Breast epithelium (tissue), 3 donors: ENCODE measurements at regions not wholly inside any gene's neighbourhood (a gene's known extent, or its start where the extent isn't known, plus 50 kb on each side); places are given as distances from the start of the nearest gene placed in this dataset.

Source experiments
- POLR2A ChIP-seq: fragments of 450-650 bp; IDR thresholded peaks from one replicate; pipeline ENCODE4 v1.6.1; 2016; ENCODE audit warnings: antibody characterized with exemption, mild to moderate bottlenecking, moderate library complexity
- TF ChIP-seq, protein P1 (sequence below), 3 donors: fragments of 450-650 bp; IDR thresholded peaks; one replicate each; pipeline ENCODE4 v1.5.1; 2016 to 2017; ENCODE audit warnings: antibody characterized with exemption in 3 of 3, mild to moderate bottlenecking in 3 of 3, moderate library complexity in 3 of 3

DNA sequence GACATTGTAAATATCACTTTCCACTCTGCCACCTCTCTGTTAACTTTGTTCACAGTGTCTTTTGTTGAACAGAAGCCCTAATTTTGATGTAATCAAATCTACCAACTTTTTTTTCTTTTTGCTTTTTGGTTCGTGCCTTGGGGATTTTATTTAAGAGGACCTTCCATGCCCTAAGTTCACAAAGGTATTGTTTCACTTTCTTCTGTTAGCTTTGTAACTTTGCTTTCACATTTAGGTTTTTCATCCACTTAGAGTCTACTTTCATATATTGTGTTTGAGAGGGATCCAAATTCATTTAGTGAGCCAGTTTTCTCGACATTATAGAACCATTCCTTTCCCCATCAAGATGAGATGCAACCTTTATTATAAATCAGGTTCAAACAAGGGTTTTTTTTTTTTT is 275.7 kb upstream of the CRY1 start:
- TF ChIP-seq, protein P1, sequence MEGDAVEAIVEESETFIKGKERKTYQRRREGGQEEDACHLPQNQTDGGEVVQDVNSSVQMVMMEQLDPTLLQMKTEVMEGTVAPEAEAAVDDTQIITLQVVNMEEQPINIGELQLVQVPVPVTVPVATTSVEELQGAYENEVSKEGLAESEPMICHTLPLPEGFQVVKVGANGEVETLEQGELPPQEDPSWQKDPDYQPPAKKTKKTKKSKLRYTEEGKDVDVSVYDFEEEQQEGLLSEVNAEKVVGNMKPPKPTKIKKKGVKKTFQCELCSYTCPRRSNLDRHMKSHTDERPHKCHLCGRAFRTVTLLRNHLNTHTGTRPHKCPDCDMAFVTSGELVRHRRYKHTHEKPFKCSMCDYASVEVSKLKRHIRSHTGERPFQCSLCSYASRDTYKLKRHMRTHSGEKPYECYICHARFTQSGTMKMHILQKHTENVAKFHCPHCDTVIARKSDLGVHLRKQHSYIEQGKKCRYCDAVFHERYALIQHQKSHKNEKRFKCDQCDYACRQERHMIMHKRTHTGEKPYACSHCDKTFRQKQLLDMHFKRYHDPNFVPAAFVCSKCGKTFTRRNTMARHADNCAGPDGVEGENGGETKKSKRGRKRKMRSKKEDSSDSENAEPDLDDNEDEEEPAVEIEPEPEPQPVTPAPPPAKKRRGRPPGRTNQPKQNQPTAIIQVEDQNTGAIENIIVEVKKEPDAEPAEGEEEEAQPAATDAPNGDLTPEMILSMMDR (IDR thresholded peaks at IDR 0.05), result no peak
- no peak for TF ChIP-seq POLR2A
